ENCODE measurements at regions not wholly inside any gene's neighbourhood (a gene's known extent, or its start where the extent isn't known, plus 50 kb on each side); places are given as distances from the start of the nearest gene placed in this dataset.
"Not testable (repeated sequence)": the region's sequence is repeated elsewhere in the genome, so short reads cannot be mapped to it uniquely, and the experiment has no call there.

DNA sequence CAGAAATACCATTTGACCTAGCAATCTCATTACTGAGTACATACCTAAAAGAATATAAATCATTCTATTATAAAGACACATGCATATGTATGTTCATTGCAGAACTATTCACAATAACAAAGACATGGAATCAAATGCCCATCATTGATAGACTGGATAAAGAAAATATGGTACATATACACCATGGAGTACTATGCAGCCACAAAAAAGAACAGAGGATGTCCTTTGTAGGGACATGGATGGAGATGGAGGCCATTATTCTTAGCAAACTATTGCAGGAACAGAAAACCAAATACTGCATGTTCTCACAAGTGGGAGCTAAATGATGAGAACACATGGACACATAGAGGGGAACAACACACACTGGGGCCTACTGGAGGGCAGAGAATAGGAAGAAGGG is 124.5 kb upstream of the GOT2 start:
- TF ChIP-seq, protein P1, sequence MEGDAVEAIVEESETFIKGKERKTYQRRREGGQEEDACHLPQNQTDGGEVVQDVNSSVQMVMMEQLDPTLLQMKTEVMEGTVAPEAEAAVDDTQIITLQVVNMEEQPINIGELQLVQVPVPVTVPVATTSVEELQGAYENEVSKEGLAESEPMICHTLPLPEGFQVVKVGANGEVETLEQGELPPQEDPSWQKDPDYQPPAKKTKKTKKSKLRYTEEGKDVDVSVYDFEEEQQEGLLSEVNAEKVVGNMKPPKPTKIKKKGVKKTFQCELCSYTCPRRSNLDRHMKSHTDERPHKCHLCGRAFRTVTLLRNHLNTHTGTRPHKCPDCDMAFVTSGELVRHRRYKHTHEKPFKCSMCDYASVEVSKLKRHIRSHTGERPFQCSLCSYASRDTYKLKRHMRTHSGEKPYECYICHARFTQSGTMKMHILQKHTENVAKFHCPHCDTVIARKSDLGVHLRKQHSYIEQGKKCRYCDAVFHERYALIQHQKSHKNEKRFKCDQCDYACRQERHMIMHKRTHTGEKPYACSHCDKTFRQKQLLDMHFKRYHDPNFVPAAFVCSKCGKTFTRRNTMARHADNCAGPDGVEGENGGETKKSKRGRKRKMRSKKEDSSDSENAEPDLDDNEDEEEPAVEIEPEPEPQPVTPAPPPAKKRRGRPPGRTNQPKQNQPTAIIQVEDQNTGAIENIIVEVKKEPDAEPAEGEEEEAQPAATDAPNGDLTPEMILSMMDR (IDR thresholded peaks at IDR 0.05): not testable (repeated sequence)
- TF ChIP-seq POLR2A (IDR thresholded peaks at IDR 0.05): not testable (repeated sequence)

Data from lower leg skin (tissue), 3 donors.